Amygdala (tissue), 56 donors: ENCODE measurements at regions not wholly inside any gene's neighbourhood (a gene's known extent, or its start where the extent isn't known, plus 50 kb on each side); places are given as distances from the start of the nearest gene placed in this dataset.
A peak's percentile ranks its signal among the peaks of the same experiment; 100 is the strongest.
"Not testable (repeated sequence)": the region's sequence is repeated elsewhere in the genome, so short reads cannot be mapped to it uniquely, and the experiment has no call there.

Experiments
- DNase-seq, 56 donors: peaks; one replicate each; lab custom pipeline; 2025; lab: John Stamatoyannopoulos, UW

- no peak for DNase-seq
Observed at GRCh38 chr11:134592391-134592990, 180.4 kb upstream of the B3GAT1 start.

GRCh38 chr11:134591338-134591737 lies 179.3 kb upstream of the B3GAT1 start:
- no peak for DNase-seq

- DNase-seq = no peak
Observed at GRCh38 chr11:134589129-134589528, 177.1 kb upstream of the B3GAT1 start.

GRCh38 chr11:134588460-134589110 lies 176.5 kb upstream of the B3GAT1 start:
- not testable (repeated sequence) for DNase-seq

GRCh38 chr11:134587345-134587744 lies 175.3 kb upstream of the B3GAT1 start:
- DNase-seq = no peak

- DNase-seq = no peak
Observed at GRCh38 chr11:134586726-134587125, 174.7 kb upstream of the B3GAT1 start.

- no peak for DNase-seq
Observed at GRCh38 chr11:134585666-134586610, 173.9 kb upstream of the B3GAT1 start.

- DNase-seq = peak in 6 of 56 donors; percentile 28 to 60 (median 31)
Observed at GRCh38 chr11:134584706-134585445, 172.8 kb upstream of the B3GAT1 start.

- DNase-seq = no peak
Observed at GRCh38 chr11:134584001-134584561, 172.0 kb upstream of the B3GAT1 start.

- no peak for DNase-seq
Observed at GRCh38 chr11:134583397-134583990, 171.5 kb upstream of the B3GAT1 start.

GRCh38 chr11:134582770-134583095 lies 170.7 kb upstream of the B3GAT1 start:
- no peak for DNase-seq

- no peak for DNase-seq
Observed at GRCh38 chr11:134581966-134582769, 170.1 kb upstream of the B3GAT1 start.

GRCh38 chr11:134581121-134581626 lies 169.1 kb upstream of the B3GAT1 start:
- no peak for DNase-seq

GRCh38 chr11:134580610-134580975 lies 168.6 kb upstream of the B3GAT1 start:
- DNase-seq = no peak

GRCh38 chr11:134579724-134580609 lies 167.9 kb upstream of the B3GAT1 start:
- DNase-seq = no peak

GRCh38 chr11:134578807-134579723 lies 167.0 kb upstream of the B3GAT1 start:
- DNase-seq = peak in 2 of 56 donors; percentile 15 to 35
